Transverse colon (tissue), 4 donors: ENCODE measurements at regions not wholly inside any gene's neighbourhood (a gene's known extent, or its start where the extent isn't known, plus 50 kb on each side); places are given as distances from the start of the nearest gene placed in this dataset.
"Not testable (repeated sequence)": the region's sequence is repeated elsewhere in the genome, so short reads cannot be mapped to it uniquely, and the experiment has no call there.

Source experiments
- DNase-seq: peaks from one replicate; pipeline ENCODE4 v3.0.0-alpha.2; 2019
- H3K27ac ChIP-seq, 4 donors: fragments of 200-600 bp; sonication (generic); 2 replicates each; pipeline ENCODE4 v1.5.1; 2016 to 2018; ENCODE audit warnings: inconsistent platforms in 4 of 4
- H3K27me3 ChIP-seq: fragments of 200-600 bp; sonication (generic); 2 replicates; pipeline ENCODE4 v1.5.1; 2017; ENCODE audit warnings: inconsistent platforms
- H3K36me3 ChIP-seq, 4 donors: fragments of 200-600 bp; sonication (generic); 2 replicates each; pipeline ENCODE4 v1.5.1; 2017 to 2019; ENCODE audit warnings: inconsistent platforms in 4 of 4
- H3K4me1 ChIP-seq, 4 donors: fragments of 200-600 bp; sonication (generic); 2 replicates each; pipeline ENCODE4 v1.5.1; 2017 to 2020; ENCODE audit warnings: inconsistent platforms in 4 of 4
- H3K4me3 ChIP-seq, 4 donors: fragments of 200-600 bp; sonication (generic); 1 replicate in 1 of 4; 2 replicates in 3 of 4; pipeline versions ENCODE4 v1.5.1 to v1.6.1; 2017 to 2019; ENCODE audit warnings: inconsistent platforms in 4 of 4
- H3K9me3 ChIP-seq, 2 donors: fragments of 200-600 bp; sonication (generic); 2 replicates each; pipeline ENCODE4 v1.5.1; 2017 to 2019; ENCODE audit warnings: inconsistent platforms in 2 of 2
- CTCF ChIP-seq, 5 experiments: fragments of 200-600 bp in 3 of 5; fragments of 450-650 bp in 2 of 5; sonication (generic) in 3 of 5; IDR thresholded peaks; 1 replicate in 2 of 5; 2 replicates in 3 of 5; pipeline ENCODE4 v1.5.1; 2016 to 2017; ENCODE audit warnings: antibody characterized with exemption in 5 of 5, inconsistent platforms in 3 of 5, mild to moderate bottlenecking in 2 of 5, moderate library complexity in 1 of 5
- EP300 ChIP-seq: sonication (generic); formaldehyde crosslinking; IDR thresholded peaks from one replicate; pipeline ENCODE4 v1.6.1; 2017; ENCODE audit warnings: antibody characterized with exemption, low read depth
- POLR2A ChIP-seq: fragments of 450-650 bp; IDR thresholded peaks from one replicate; pipeline ENCODE4 v1.6.1; 2016; ENCODE audit warnings: antibody characterized with exemption, mild to moderate bottlenecking, moderate library complexity
- POLR2AphosphoS5 ChIP-seq, 3 donors: sonication (generic); formaldehyde crosslinking; IDR thresholded peaks; one replicate each; pipeline ENCODE4 v1.6.1; 2016; ENCODE audit warnings: antibody characterized with exemption in 3 of 3
- WGBS, 2 donors: methylation state at CpG; one replicate each; pipeline ENCODE4 v1.1.5; 2018; ENCODE audit warnings: low coverage in 1 of 2; 5-methylcytosine and 5-hydroxymethylcytosine counted together
- in situ Hi-C, 4 donors: fragments of 200-750 bp; cut with MboI; loops; one replicate each; pipeline versions ENCODE4 v1.15.0 to v1.15.1; 2017; ENCODE audit warnings: low sequenced_read_pairs in 3 of 4, low pct_ligation_motif_present in 1 of 4, low pct_unique_long_range_greater_than_20kb in 1 of 4
- intact Hi-C: fragments of 100-400 bp; cut with DNase I; formaldehyde crosslinking; loops from one replicate; pipeline ENCODE4 v1.15.1; 2023; ENCODE audit warnings: low total_unique reads

GRCh38 chr13:65336916-65337315 lies 1893.2 kb downstream of the PCDH9 start:
- no peak overlapping the region for H3K27ac ChIP-seq
- TF ChIP-seq CTCF (IDR thresholded peaks at IDR 0.05) (no peak), POLR2A (no peak), POLR2AphosphoS5 (IDR thresholded peaks at IDR 0.05) (no peak), EP300 (no peak)
- H3K4me3 ChIP-seq, result no peak overlapping the region
- no peaks in the 10 kb centered on the region for H3K4me1 ChIP-seq
- no peaks in the 10 kb centered on the region for H3K9me3 ChIP-seq
- 95% methylated on average over 1 of the region's 1 CpG; no CpG with 5 or more reads in 1 of the 2 donors for WGBS, 2 donors
- no peaks in the 10 kb centered on the region for H3K36me3 ChIP-seq
- no peaks in the 10 kb centered on the region for H3K27me3 ChIP-seq
- in situ Hi-C loops, result no loop called here
- DNase-seq, result no peak
- intact Hi-C loops, result no loop called here

GRCh38 chr13:65336087-65336749 lies 1893.9 kb downstream of the PCDH9 start:
- no peak for TF ChIP-seq POLR2A
- no peak for TF ChIP-seq POLR2AphosphoS5 (IDR thresholded peaks at IDR 0.05)
- TF ChIP-seq EP300, result no peak
- TF ChIP-seq CTCF (IDR thresholded peaks at IDR 0.05), result no peak

GRCh38 chr13:65330691-65331090 lies 1899.4 kb downstream of the PCDH9 start:
- Histone ChIP-seq H3K4me1 (no peaks in the 10 kb centered on the region), H3K36me3 (no peaks in the 10 kb centered on the region), H3K9me3 (no peaks in the 10 kb centered on the region), H3K27me3 (no peaks in the 10 kb centered on the region), H3K27ac (no peak overlapping the region), H3K4me3 (no peak overlapping the region)
- no peak for DNase-seq
- WGBS, 2 donors, result 97% methylated on average over 14 of the region's 14 CpGs; no CpG with 5 or more reads in 1 of the 2 donors
- TF ChIP-seq CTCF (IDR thresholded peaks at IDR 0.05) (no peak), EP300 (no peak), POLR2A (no peak), POLR2AphosphoS5 (IDR thresholded peaks at IDR 0.05) (no peak)
- intact Hi-C loops (no loop called here), in situ Hi-C loops (no loop called here)

More at GRCh38 chr13:65336087-65336749, 1893.9 kb downstream of the PCDH9 start:
- H3K4me3 ChIP-seq, result no peak overlapping the region
- WGBS, 2 donors, result 42 to 75% methylated on average over 4 to 9 of the region's 9 CpGs
- no peak for DNase-seq
- no peaks in the 10 kb centered on the region for H3K9me3 ChIP-seq
- in situ Hi-C loops, result no loop called here
- no peaks in the 10 kb centered on the region for H3K4me1 ChIP-seq
- H3K36me3 ChIP-seq, result no peaks in the 10 kb centered on the region
- intact Hi-C loops, result no loop called here
- H3K27me3 ChIP-seq, result no peaks in the 10 kb centered on the region
- no peak overlapping the region for H3K27ac ChIP-seq

GRCh38 chr13:65330287-65330686 lies 1899.8 kb downstream of the PCDH9 start:
- Histone ChIP-seq H3K4me3 (no peak overlapping the region), H3K9me3 (peaks cover 0 to 2% of the 10 kb centered on the region in 2 donors), H3K4me1 (no peaks in the 10 kb centered on the region), H3K27me3 (no peaks in the 10 kb centered on the region), H3K36me3 (no peaks in the 10 kb centered on the region), H3K27ac (no peak overlapping the region)
- 93% methylated on average over 12 to 17 of the region's 17 CpGs for WGBS, 2 donors
- no peak for DNase-seq
- no peak for TF ChIP-seq EP300
- no peak for TF ChIP-seq POLR2AphosphoS5 (IDR thresholded peaks at IDR 0.05)
- TF ChIP-seq POLR2A, result no peak
- no peak for TF ChIP-seq CTCF (IDR thresholded peaks at IDR 0.05)
- intact Hi-C loops, result no loop called here
- in situ Hi-C loops, result no loop called here

DNA sequence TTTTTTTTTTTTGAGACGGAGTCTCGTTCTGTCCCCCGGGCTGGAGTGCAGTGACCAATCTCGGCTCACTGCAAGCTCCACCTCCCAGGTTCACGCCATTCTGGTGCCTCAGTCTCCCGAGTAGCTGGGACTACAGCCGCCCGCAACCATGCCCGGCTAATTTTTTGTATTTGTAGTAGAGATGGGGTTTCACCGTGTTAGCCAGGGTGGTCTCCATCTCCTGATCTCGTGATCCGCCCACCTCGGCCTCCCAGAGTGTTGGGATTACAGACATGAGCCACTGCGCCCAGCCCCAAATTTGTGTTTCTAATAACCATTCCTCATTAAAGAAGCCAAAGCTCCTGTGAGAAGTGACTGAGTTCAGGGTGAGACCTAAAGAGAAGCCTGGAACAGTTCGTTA lies 1906.9 kb downstream of the PCDH9 start:
- 83 to 89% methylated on average over 1 to 15 of the region's 15 CpGs for WGBS, 2 donors
- H3K4me3 ChIP-seq, intact Hi-C loops: not testable (repeated sequence)

GRCh38 chr13:65321423-65321822 lies 1908.7 kb downstream of the PCDH9 start:
- 56 to 83% methylated on average over 2 of the region's 2 CpGs for WGBS, 2 donors
- H3K4me1 ChIP-seq, DNase-seq, in situ Hi-C loops, H3K9me3 ChIP-seq, intact Hi-C loops, H3K4me3 ChIP-seq, H3K27ac ChIP-seq, H3K36me3 ChIP-seq, H3K27me3 ChIP-seq: not testable (repeated sequence)

More for the DNA sequence above, 1906.9 kb downstream of the PCDH9 start:
- H3K27ac ChIP-seq, H3K36me3 ChIP-seq, in situ Hi-C loops, H3K4me1 ChIP-seq, H3K27me3 ChIP-seq, DNase-seq, H3K9me3 ChIP-seq: not testable (repeated sequence)
